ENCODE measurements at regions not wholly inside any gene's neighbourhood (a gene's known extent, or its start where the extent isn't known, plus 50 kb on each side); places are given as distances from the start of the nearest gene placed in this dataset.

GRCh38 chr20:6420336-6420735, 297.5 kb upstream of the FERMT1 start:
- TF ChIP-seq, protein P1, sequence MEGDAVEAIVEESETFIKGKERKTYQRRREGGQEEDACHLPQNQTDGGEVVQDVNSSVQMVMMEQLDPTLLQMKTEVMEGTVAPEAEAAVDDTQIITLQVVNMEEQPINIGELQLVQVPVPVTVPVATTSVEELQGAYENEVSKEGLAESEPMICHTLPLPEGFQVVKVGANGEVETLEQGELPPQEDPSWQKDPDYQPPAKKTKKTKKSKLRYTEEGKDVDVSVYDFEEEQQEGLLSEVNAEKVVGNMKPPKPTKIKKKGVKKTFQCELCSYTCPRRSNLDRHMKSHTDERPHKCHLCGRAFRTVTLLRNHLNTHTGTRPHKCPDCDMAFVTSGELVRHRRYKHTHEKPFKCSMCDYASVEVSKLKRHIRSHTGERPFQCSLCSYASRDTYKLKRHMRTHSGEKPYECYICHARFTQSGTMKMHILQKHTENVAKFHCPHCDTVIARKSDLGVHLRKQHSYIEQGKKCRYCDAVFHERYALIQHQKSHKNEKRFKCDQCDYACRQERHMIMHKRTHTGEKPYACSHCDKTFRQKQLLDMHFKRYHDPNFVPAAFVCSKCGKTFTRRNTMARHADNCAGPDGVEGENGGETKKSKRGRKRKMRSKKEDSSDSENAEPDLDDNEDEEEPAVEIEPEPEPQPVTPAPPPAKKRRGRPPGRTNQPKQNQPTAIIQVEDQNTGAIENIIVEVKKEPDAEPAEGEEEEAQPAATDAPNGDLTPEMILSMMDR (IDR thresholded peaks at IDR 0.05) = no peak
- no peak for TF ChIP-seq POLR2A (IDR thresholded peaks at IDR 0.05)
